Thyroid gland (tissue), 4 donors: ENCODE measurements at regions not wholly inside any gene's neighbourhood (a gene's known extent, or its start where the extent isn't known, plus 50 kb on each side); places are given as distances from the start of the nearest gene placed in this dataset.

ENCODE experiments used
- DNase-seq, 2 donors: peaks; one replicate each; pipeline ENCODE4 v3.0.0-alpha.2; 2019
- H3K27ac ChIP-seq, 3 donors: fragments of 200-600 bp; sonication (generic); 1 replicate in 2 of 3; 2 replicates in 1 of 3; pipeline ENCODE4 v1.5.1; 2016 to 2019; ENCODE audit warnings: mild to moderate bottlenecking in 1 of 3, moderate library complexity in 1 of 3
- H3K27me3 ChIP-seq: fragments of 200-600 bp; sonication (generic); one replicate; pipeline ENCODE4 v1.5.1; 2019
- H3K36me3 ChIP-seq, 2 donors: fragments of 200-600 bp; sonication (generic); one replicate each; pipeline ENCODE4 v1.5.1; 2016 to 2019
- H3K4me1 ChIP-seq, 2 donors: fragments of 200-600 bp; sonication (generic); one replicate each; pipeline ENCODE4 v1.5.1; 2017 to 2019
- H3K4me3 ChIP-seq, 3 donors: fragments of 200-600 bp; sonication (generic); replicated peaks in 1 of 3; 1 replicate in 2 of 3; 2 replicates in 1 of 3; pipeline ENCODE4 v1.5.1; 2016; ENCODE audit warnings: mild to moderate bottlenecking in 1 of 3
- H3K9me3 ChIP-seq: fragments of 200-600 bp; sonication (generic); one replicate; pipeline ENCODE4 v1.5.1; 2017
- CTCF ChIP-seq, 6 experiments: fragments of 200-600 bp in 3 of 6; fragments of 450-650 bp in 3 of 6; sonication (generic) in 3 of 6; IDR thresholded peaks; one replicate each; pipeline ENCODE4 v1.5.1; 2016 to 2019; ENCODE audit warnings: antibody characterized with exemption in 6 of 6, mild to moderate bottlenecking in 2 of 6, inconsistent platforms in 1 of 6, moderate library complexity in 1 of 6
- POLR2A ChIP-seq, 2 donors: fragments of 450-650 bp; IDR thresholded peaks; one replicate each; pipeline ENCODE4 v1.6.1; 2017; ENCODE audit warnings: antibody characterized with exemption in 2 of 2, mild to moderate bottlenecking in 2 of 2, moderate library complexity in 1 of 2
- WGBS, 2 donors: methylation state at CpG; one replicate each; pipeline ENCODE4 v1.1.5; 2017; 5-methylcytosine and 5-hydroxymethylcytosine counted together
- intact Hi-C: fragments of 100-400 bp; cut with DNase I; formaldehyde crosslinking; loops from one replicate; pipeline ENCODE4 v1.15.1; 2023

- H3K36me3 ChIP-seq, result no peaks in the 10 kb centered on the region
- 81 to 86% methylated on average over 5 of the region's 5 CpGs for WGBS, 2 donors
- H3K9me3 ChIP-seq, result no peaks in the 10 kb centered on the region
- H3K4me1 ChIP-seq, result no peaks in the 10 kb centered on the region
- H3K27me3 ChIP-seq, result no peaks in the 10 kb centered on the region
- no peak overlapping the region for H3K27ac ChIP-seq
- TF ChIP-seq POLR2A (IDR thresholded peaks at IDR 0.05), result no peak
- no peak for TF ChIP-seq CTCF (IDR thresholded peaks at IDR 0.05)
- DNase-seq, result no peak
- no peak overlapping the region for H3K4me3 ChIP-seq
- intact Hi-C loops, result no loop called here
Measured at GRCh38 chr7:13563680-13564079, 425.8 kb downstream of the ETV1 start.

- no peak overlapping the region for H3K4me3 ChIP-seq
- no peaks in the 10 kb centered on the region for H3K27me3 ChIP-seq
- WGBS, 2 donors, result 67 to 69% methylated on average over 3 of the region's 3 CpGs
- no peaks in the 10 kb centered on the region for H3K36me3 ChIP-seq
- intact Hi-C loops, result no loop called here
- no peak overlapping the region for H3K27ac ChIP-seq
- H3K4me1 ChIP-seq, result no peaks in the 10 kb centered on the region
- no peaks in the 10 kb centered on the region for H3K9me3 ChIP-seq
- TF ChIP-seq POLR2A (IDR thresholded peaks at IDR 0.05) (no peak), CTCF (IDR thresholded peaks at IDR 0.05) (no peak)
- no peak for DNase-seq
Measured at GRCh38 chr7:13577566-13578145, 411.8 kb downstream of the ETV1 start.

GRCh38 chr7:13578294-13578693 lies 411.2 kb downstream of the ETV1 start:
- 70 to 81% methylated on average over 1 of the region's 1 CpG for WGBS, 2 donors
- intact Hi-C loops, result no loop called here

GRCh38 chr7:13581097-13581496 lies 408.4 kb downstream of the ETV1 start:
- no peaks in the 10 kb centered on the region for H3K9me3 ChIP-seq
- no peaks in the 10 kb centered on the region for H3K36me3 ChIP-seq
- H3K27ac ChIP-seq, result no peak overlapping the region
- no peaks in the 10 kb centered on the region for H3K4me1 ChIP-seq
- H3K27me3 ChIP-seq, result no peaks in the 10 kb centered on the region
- intact Hi-C loops, result no loop called here
- no peak overlapping the region for H3K4me3 ChIP-seq
- no peak for DNase-seq
- TF ChIP-seq POLR2A (IDR thresholded peaks at IDR 0.05), result no peak
- no peak for TF ChIP-seq CTCF (IDR thresholded peaks at IDR 0.05)

More at GRCh38 chr7:13578294-13578693, 411.2 kb downstream of the ETV1 start:
- no peaks in the 10 kb centered on the region for H3K27me3 ChIP-seq
- H3K4me3 ChIP-seq, result no peak overlapping the region
- TF ChIP-seq CTCF (IDR thresholded peaks at IDR 0.05), result no peak
- TF ChIP-seq POLR2A (IDR thresholded peaks at IDR 0.05), result no peak
- no peaks in the 10 kb centered on the region for H3K4me1 ChIP-seq
- no peaks in the 10 kb centered on the region for H3K9me3 ChIP-seq
- no peak overlapping the region for H3K27ac ChIP-seq
- DNase-seq, result no peak
- H3K36me3 ChIP-seq, result no peaks in the 10 kb centered on the region

- 58 to 72% methylated on average over 2 of the region's 2 CpGs for WGBS, 2 donors
- intact Hi-C loops, result no loop called here
- Histone ChIP-seq H3K27me3 (no peaks in the 10 kb centered on the region), H3K9me3 (no peaks in the 10 kb centered on the region), H3K36me3 (no peaks in the 10 kb centered on the region), H3K4me3 (no peak overlapping the region), H3K27ac (no peak overlapping the region), H3K4me1 (no peaks in the 10 kb centered on the region)
- TF ChIP-seq CTCF (IDR thresholded peaks at IDR 0.05) (no peak), POLR2A (IDR thresholded peaks at IDR 0.05) (no peak)
- DNase-seq, result no peak
Measured at GRCh38 chr7:13593854-13594253, 395.6 kb downstream of the ETV1 start.
